Activated naive CD4-positive, alpha-beta T cell treated with anti-CD3 and anti-CD28 coated beads, Interleukin-2, amount 50 U/mL, for 24 hours (primary cell): ENCODE measurements at regions not wholly inside any gene's neighbourhood (a gene's known extent, or its start where the extent isn't known, plus 50 kb on each side); places are given as distances from the start of the nearest gene placed in this dataset.
A peak's percentile ranks its signal among the peaks of the same experiment; 100 is the strongest.
"Not testable (repeated sequence)": the region's sequence is repeated elsewhere in the genome, so short reads cannot be mapped to it uniquely, and the experiment has no call there.

ENCODE experiments used
- H3K27ac Mint-ChIP-seq: one replicate; pipeline ENCODE4 v1.8.0; 2021; ENCODE audit warnings: mild to moderate bottlenecking, mixed read lengths
- H3K27me3 Mint-ChIP-seq: one replicate; pipeline ENCODE4 v1.8.0; 2021; ENCODE audit warnings: mixed read lengths
- H3K36me3 Mint-ChIP-seq: one replicate; pipeline ENCODE4 v1.8.0; 2021; ENCODE audit warnings: mixed read lengths
- H3K4me1 Mint-ChIP-seq: one replicate; pipeline ENCODE4 v1.8.0; 2021; ENCODE audit warnings: mixed read lengths
- H3K4me3 Mint-ChIP-seq: one replicate; pipeline ENCODE4 v1.8.0; 2021; ENCODE audit warnings: mild to moderate bottlenecking, mixed read lengths
- H3K9me3 Mint-ChIP-seq: one replicate; pipeline ENCODE4 v1.8.0; 2021; ENCODE audit warnings: mixed read lengths

GRCh38 chrX:45479835-45480422 is 279.3 kb upstream of the DIPK2B start:
- peak overlapping the region; percentile 71 for H3K27ac Mint-ChIP-seq
- no peak overlapping the region for H3K4me3 Mint-ChIP-seq

DNA sequence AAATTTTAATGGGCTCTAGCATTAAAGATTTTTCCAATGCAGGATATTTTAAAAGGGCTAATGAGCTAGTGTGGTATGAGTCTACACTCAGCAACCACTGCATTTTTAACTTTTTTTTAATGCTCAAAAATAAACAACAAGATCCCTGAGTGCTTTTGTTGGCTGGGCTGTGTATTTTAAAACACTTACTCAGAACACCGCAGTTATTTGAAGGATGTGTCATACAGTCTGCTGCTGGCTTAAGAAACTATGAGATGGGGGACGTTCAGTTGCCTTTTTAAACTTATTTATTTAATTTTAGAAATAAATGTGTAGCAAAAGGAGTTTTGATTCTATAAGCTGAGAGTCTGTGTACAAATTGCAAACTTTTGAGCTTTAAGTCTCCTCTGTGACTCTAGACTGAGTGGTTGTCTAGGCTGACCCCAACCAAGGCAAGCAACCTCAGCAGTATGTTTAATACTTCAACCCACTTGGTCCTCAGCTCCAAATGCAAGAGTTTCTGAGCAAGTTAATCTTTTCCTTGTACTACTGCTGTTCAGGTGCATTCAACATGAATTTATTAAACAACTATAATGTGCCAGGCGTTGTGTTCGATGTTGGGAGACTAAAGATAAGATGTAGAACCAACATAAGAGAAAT is 278.6 kb upstream of the DIPK2B start:
- Mint-ChIP-seq H3K4me3 (no peak overlapping the region), H3K36me3 (no peaks in the 10 kb centered on the region), H3K4me1 (peaks cover 7% of the 10 kb centered on the region), H3K27me3 (no peaks in the 10 kb centered on the region), H3K27ac (no peak overlapping the region), H3K9me3 (no peaks in the 10 kb centered on the region)

More at GRCh38 chrX:45479835-45480422, 279.3 kb upstream of the DIPK2B start:
- Mint-ChIP-seq H3K36me3 (no peaks in the 10 kb centered on the region), H3K27me3 (no peaks in the 10 kb centered on the region), H3K4me1 (peaks cover 6% of the 10 kb centered on the region), H3K9me3 (no peaks in the 10 kb centered on the region)

DNA sequence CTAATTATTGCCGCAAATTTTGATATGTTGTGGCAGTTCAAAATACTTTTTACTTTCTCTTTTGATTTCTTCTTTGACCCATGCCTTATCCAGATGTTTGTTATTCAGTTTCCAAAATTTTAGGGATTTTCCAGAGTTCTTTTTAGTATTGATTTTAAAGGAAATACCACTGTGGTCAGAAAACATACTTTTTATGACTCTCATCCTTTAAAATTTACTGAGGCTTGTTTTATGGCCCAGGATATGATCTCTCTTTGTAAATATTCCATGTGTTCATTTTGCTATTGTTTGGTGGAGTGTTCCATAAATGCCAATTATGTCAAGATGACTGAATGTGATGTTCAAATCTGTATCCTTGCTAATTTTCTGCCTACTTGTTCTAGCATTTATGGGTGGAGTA is 272.3 kb upstream of the DIPK2B start:
- Mint-ChIP-seq H3K27ac (no peak overlapping the region), H3K9me3 (no peaks in the 10 kb centered on the region), H3K36me3 (no peaks in the 10 kb centered on the region), H3K4me1 (peaks cover 8% of the 10 kb centered on the region), H3K27me3 (peaks cover 4% of the 10 kb centered on the region), H3K4me3 (no peak overlapping the region)

- not testable (repeated sequence) for H3K4me3 Mint-ChIP-seq, H3K4me1 Mint-ChIP-seq, H3K27ac Mint-ChIP-seq, H3K36me3 Mint-ChIP-seq, H3K9me3 Mint-ChIP-seq, H3K27me3 Mint-ChIP-seq
Measured at GRCh38 chrX:45467537-45467936, 266.9 kb upstream of the DIPK2B start.

- not testable (repeated sequence) for H3K4me3 Mint-ChIP-seq, H3K27ac Mint-ChIP-seq, H3K9me3 Mint-ChIP-seq, H3K27me3 Mint-ChIP-seq, H3K36me3 Mint-ChIP-seq, H3K4me1 Mint-ChIP-seq
Measured at GRCh38 chrX:45455732-45456131, 255.1 kb upstream of the DIPK2B start.

DNA sequence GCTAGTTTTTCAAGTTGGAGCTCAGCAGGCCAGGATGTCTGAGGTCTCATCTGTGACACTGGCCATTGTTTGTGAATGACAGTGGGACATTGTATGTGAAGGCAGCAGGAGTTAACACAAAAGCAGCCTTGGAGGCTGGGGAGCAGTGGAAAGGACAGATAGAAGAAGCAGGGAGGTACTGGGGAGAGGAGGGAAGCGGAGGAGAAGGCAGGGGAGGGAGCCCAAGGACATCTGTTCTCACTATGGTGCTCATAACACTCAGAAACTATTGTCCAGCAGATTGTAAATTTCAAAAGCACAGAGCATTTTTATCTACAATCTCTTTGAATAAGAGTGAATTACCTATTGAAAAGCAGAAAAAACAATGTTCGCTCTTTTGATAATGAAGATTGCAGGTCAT is 253.6 kb upstream of the DIPK2B start:
- Mint-ChIP-seq H3K9me3 (no peaks in the 10 kb centered on the region), H3K4me3 (no peak overlapping the region), H3K4me1 (no peaks in the 10 kb centered on the region), H3K27me3 (no peaks in the 10 kb centered on the region), H3K27ac (no peak overlapping the region), H3K36me3 (no peaks in the 10 kb centered on the region)

- Mint-ChIP-seq H3K4me1 (peaks cover 8% of the 10 kb centered on the region), H3K36me3 (no peaks in the 10 kb centered on the region), H3K4me3 (no peak overlapping the region), H3K9me3 (no peaks in the 10 kb centered on the region), H3K27ac (no peak overlapping the region), H3K27me3 (no peaks in the 10 kb centered on the region)
Measured at GRCh38 chrX:45449982-45450381, 249.3 kb upstream of the DIPK2B start.

DNA sequence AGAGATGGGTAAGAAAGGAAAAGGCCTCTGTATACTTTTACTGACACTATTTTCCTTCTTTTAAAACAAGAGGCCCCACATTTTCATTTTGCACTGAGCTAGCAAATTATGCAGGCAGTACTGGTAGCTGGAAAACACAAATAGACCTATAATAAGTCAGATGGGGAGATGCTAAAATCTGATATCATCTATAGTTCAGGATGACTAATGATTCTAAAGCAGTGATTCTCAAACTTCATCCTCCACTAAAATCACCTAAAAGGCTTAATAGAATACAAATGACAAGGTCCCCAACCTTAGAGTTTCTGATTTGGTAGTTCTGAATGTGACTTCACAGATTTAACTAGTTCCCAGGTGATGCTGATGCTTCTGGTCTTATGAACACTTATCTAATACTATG is 247.3 kb upstream of the DIPK2B start:
- Mint-ChIP-seq H3K4me1 (peaks cover 8% of the 10 kb centered on the region), H3K27me3 (no peaks in the 10 kb centered on the region), H3K9me3 (no peaks in the 10 kb centered on the region), H3K36me3 (no peaks in the 10 kb centered on the region), H3K4me3 (no peak overlapping the region), H3K27ac (no peak overlapping the region)

DNA sequence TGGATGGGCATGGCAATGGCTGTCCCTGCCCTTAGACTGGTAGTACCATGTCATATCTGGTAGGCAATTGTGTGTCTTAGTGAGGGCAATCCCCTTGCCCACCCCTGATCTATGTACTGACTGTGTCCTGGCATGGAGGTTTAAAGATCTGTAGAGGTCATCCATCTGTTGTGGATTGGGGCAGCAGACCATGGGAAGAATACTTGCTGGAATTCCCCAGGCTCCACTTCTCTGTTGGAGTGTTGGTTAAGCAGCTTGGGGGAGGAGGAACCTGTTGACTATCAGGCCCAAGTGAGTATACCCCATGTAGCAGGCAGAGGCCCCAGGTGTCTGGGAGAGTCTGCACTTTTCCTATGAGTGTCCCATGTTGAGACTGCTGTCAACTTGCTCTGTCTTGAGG is 246.7 kb upstream of the DIPK2B start:
- H3K27me3 Mint-ChIP-seq = no peaks in the 10 kb centered on the region
- peaks cover 8% of the 10 kb centered on the region for H3K4me1 Mint-ChIP-seq
- H3K4me3 Mint-ChIP-seq = no peak overlapping the region
- no peaks in the 10 kb centered on the region for H3K9me3 Mint-ChIP-seq
- H3K36me3 Mint-ChIP-seq = no peaks in the 10 kb centered on the region
- no peak overlapping the region for H3K27ac Mint-ChIP-seq

DNA sequence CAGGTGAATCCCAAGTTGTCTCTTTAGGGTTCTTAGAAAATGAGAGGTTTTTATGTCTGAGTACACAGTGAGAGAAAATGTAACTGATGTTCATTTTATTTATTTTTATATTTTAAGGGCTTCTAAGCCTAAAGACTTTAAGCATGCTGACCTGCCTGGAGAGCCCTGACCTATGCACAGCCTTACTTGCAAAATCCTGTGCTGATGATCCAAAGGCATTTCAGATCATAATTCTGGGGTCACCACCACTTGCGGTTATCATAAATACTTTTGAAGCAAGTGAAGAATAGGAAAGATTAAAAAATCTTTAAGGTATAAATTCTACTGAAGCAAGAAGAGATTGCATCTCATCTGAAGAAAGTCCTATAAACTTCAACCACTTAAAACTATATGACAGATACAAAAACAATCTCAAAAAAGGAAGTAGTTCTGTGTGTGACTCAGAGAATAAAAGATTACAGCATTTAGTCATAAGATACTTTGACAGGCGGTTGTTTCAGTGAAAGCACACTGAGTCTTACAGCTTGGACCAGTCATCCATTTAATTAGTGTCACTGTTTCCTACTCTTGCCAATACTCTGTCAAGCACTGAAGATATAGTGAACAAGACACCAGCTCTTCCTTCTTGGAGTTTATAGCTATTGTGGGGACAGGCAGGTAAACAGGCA is 245.2 kb upstream of the DIPK2B start:
- Mint-ChIP-seq H3K36me3 (no peaks in the 10 kb centered on the region), H3K27me3 (no peaks in the 10 kb centered on the region), H3K9me3 (no peaks in the 10 kb centered on the region), H3K4me1 (peaks cover 8% of the 10 kb centered on the region), H3K4me3 (no peak overlapping the region), H3K27ac (peak overlapping the region; percentile 79)

DNA sequence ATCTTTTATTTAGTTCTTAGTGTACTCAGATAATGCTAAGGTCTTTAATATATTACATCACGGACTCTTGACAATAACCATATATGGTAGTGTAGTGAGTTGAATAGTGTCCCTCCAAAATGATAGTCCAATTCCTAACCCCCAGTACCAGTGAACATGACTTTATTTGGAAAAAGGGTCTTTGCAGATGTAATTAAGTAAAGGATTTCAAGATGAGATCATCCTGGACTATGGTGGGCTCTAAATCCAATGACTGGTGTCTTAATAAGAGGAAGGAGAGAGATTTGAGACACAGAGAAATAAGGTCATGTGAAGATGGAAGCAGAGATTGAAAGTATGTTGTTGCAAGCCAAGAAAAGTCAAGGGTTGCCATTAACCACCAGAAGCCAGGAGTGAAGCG is 236.5 kb upstream of the DIPK2B start:
- H3K9me3 Mint-ChIP-seq = no peaks in the 10 kb centered on the region
- no peak overlapping the region for H3K27ac Mint-ChIP-seq
- no peaks in the 10 kb centered on the region for H3K4me1 Mint-ChIP-seq
- H3K4me3 Mint-ChIP-seq = no peak overlapping the region
- H3K36me3 Mint-ChIP-seq = no peaks in the 10 kb centered on the region
- peaks cover 3% of the 10 kb centered on the region for H3K27me3 Mint-ChIP-seq

DNA sequence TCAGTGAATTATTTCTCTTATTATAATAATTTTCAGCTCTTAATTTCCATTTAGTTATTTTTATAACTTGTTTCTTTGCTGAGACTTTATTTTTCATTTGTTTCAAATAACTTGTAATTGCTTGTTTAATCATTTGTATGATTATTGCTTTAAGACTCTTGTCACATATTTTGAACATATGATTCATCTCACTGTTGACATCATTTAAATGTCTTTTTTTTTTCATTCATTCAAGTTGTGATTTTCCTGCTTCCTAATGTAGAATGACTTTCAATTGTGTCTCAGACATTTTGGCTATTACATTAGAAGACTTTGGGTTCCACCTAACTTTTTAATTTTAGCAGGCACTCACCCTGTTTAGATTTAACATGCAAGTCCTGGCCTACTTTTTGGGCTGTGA is 234.8 kb upstream of the DIPK2B start:
- Mint-ChIP-seq H3K27ac (no peak overlapping the region), H3K4me3 (no peak overlapping the region), H3K4me1 (no peaks in the 10 kb centered on the region), H3K27me3 (peaks cover 7% of the 10 kb centered on the region), H3K36me3 (no peaks in the 10 kb centered on the region), H3K9me3 (no peaks in the 10 kb centered on the region)

GRCh38 chrX:45434231-45434630 is 233.6 kb upstream of the DIPK2B start:
- Mint-ChIP-seq H3K9me3 (no peaks in the 10 kb centered on the region), H3K4me1 (no peaks in the 10 kb centered on the region), H3K4me3 (no peak overlapping the region), H3K27ac (no peak overlapping the region), H3K27me3 (peaks cover 7% of the 10 kb centered on the region), H3K36me3 (no peaks in the 10 kb centered on the region)

- Mint-ChIP-seq H3K4me1 (no peaks in the 10 kb centered on the region), H3K27ac (no peak overlapping the region), H3K27me3 (peaks cover 6% of the 10 kb centered on the region), H3K9me3 (no peaks in the 10 kb centered on the region), H3K36me3 (no peaks in the 10 kb centered on the region), H3K4me3 (no peak overlapping the region)
Measured at GRCh38 chrX:45428831-45429230, 228.2 kb upstream of the DIPK2B start.

DNA sequence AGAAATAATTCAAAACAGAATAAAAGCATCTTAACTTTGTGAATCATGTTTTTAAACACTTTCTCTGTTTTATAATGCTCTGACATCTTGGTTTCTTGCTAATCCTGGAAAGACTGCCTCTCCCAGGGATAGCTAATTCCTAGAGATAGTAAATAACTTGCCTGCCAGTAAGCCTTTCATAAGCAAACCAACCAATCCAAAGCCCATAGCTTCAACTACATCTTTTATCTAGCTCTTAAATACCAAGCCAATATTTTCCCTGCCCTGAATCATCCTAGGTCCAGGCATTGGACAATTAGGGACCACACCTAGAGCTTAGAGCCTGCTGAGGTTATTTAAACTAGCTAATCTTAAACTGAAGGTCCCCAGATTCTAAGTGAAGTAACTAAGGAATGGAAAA is 223.7 kb upstream of the DIPK2B start:
- Mint-ChIP-seq H3K4me1 (no peaks in the 10 kb centered on the region), H3K36me3 (no peaks in the 10 kb centered on the region), H3K9me3 (no peaks in the 10 kb centered on the region), H3K4me3 (no peak overlapping the region), H3K27me3 (peaks cover 2% of the 10 kb centered on the region), H3K27ac (no peak overlapping the region)

DNA sequence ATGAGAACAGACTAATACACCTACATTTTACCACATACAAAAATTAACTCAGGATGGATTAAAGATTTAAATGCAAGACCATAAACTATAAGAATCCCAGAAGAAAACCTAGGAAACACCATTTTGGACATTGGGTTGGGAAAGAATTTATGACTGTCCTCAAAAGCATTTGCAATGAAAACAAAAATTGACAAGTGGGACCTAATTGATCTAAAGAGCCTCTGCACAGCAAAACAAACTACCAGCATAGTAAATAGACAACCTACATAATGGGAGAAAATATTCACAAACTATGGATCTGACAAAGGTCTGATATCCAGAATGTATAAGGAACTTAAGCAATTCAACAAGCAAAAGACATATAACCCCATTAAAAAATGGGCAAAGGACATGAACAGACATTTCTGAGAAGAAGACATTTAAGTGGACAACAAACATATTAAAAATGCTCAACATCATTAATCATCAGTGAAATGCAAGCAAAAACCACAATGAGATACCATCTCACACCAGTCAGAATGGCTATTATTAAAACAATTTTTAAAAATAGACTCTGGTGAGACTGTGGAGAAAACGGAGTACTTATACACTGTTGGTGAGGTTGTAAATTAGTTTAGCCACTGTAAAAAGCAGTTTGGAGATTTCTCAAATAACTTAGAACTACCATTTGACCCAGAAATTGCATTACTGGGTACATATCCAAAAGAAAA is 221.7 kb upstream of the DIPK2B start:
- H3K4me3 Mint-ChIP-seq = no peak overlapping the region
- H3K4me1 Mint-ChIP-seq = no peaks in the 10 kb centered on the region
- H3K27ac Mint-ChIP-seq = no peak overlapping the region
- peaks cover 8% of the 10 kb centered on the region for H3K27me3 Mint-ChIP-seq
- no peaks in the 10 kb centered on the region for H3K36me3 Mint-ChIP-seq
- no peaks in the 10 kb centered on the region for H3K9me3 Mint-ChIP-seq
